ENCODE measurements at regions not wholly inside any gene's neighbourhood (a gene's known extent, or its start where the extent isn't known, plus 50 kb on each side); places are given as distances from the start of the nearest gene placed in this dataset.

DNA sequence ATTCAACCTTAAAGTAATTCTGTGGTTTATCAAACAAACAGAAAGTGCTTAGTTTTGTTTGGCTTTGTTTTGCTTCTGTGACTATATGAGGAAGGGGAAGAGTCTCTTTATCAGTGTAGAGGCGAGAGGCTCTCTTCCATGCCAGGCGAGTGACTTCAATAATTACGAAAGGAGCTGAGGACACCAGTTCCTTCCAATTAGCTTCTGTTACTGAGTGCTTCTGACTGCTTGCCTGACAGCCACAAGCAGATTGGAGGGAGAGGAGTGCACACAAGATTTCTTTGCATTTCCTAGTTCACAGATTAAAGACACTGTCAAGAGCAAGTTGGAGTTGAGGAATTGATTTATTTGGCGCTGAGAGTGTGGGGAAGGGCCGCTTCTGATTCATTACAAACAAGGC is 1484.5 kb upstream of the TENM4 start:
- Histone ChIP-seq H3K23me2 (ENCODE audit: low read depth, low read length) (no peaks in the 10 kb centered on the region), H2BK5ac (ENCODE audit: low read depth, low read length) (no peak overlapping the region), H3K27me3 (replicated peaks in 1 of 4; ENCODE audit: control insufficient read depth in 3 of 4, extremely low read depth in 1 of 4, insufficient read depth in 3 of 4, low read length in 3 of 4) (no peaks in the 10 kb centered on the region)
- TF ChIP-seq EGR1 (IDR thresholded peaks at IDR 0.05; ENCODE audit: borderline replicate concordance, low read depth, low read length) (no peak), HDAC6 (IDR thresholded peaks at IDR 0.05; ENCODE audit: low read depth, low read length) (no peak), CTBP2 (IDR thresholded peaks at IDR 0.05; ENCODE audit: borderline replicate concordance, insufficient read depth, insufficient read length, low read length) (no peak), CHD2 (IDR thresholded peaks at IDR 0.05; ENCODE audit: low read length) (no peak), KDM5A (IDR thresholded peaks at IDR 0.05; ENCODE audit: low read length) (no peak), SAP30 (IDR thresholded peaks at IDR 0.05; ENCODE audit: insufficient read depth, insufficient replicate concordance, low read length) (no peak), CBX8 (IDR thresholded peaks at IDR 0.05; ENCODE audit: borderline replicate concordance, low read depth, low read length) (no peak), TAF1 (IDR thresholded peaks at IDR 0.05; ENCODE audit: low read depth, low read length) (no peak), TAF7 (optimal IDR thresholded peaks at IDR 0.05; ENCODE audit: borderline replicate concordance, low read depth, low read length) (no peak), SP1 (IDR thresholded peaks at IDR 0.05; ENCODE audit: low read depth, low read length) (no peak), CBX5 (IDR thresholded peaks at IDR 0.05; ENCODE audit: low read depth, low read length) (no peak), POLR2AphosphoS5 (IDR thresholded peaks at IDR 0.05; ENCODE audit: low read depth, low read length) (no peak), KDM4A (IDR thresholded peaks at IDR 0.05; ENCODE audit: low read depth, low read length, severe bottlenecking) (no peak), CHD1 (IDR thresholded peaks at IDR 0.05; ENCODE audit: low read depth, low read length) (no peak), SIRT6 (IDR thresholded peaks at IDR 0.05; ENCODE audit: low read length) (no peak), SRF (IDR thresholded peaks at IDR 0.05; ENCODE audit: low read depth, low read length) (no peak), POLR2A (IDR thresholded peaks at IDR 0.05; ENCODE audit: control extremely low read depth in 1 of 2, low read depth in 2 of 2, low read length in 2 of 2) (no peak)

More for the DNA sequence above, 1484.5 kb upstream of the TENM4 start:
- Histone ChIP-seq H2BK12ac (ENCODE audit: low read depth, low read length) (no peak overlapping the region), H3K9me3 (ENCODE audit: insufficient read depth in 2 of 2, low read depth in 1 of 2, low read length in 1 of 2) (no peaks in the 10 kb centered on the region), H3K27ac (ENCODE audit: low read depth, low read length) (no peak overlapping the region), H4K8ac (ENCODE audit: extremely low read depth, insufficient read depth, low read length) (no peak overlapping the region), H3K4me2 (ENCODE audit: insufficient read depth in 1 of 2, low read depth in 2 of 2, low read length in 2 of 2) (no peak overlapping the region), H3K4me3 (ENCODE audit: extremely low read depth in 1 of 4, insufficient read depth in 2 of 4, low read depth in 3 of 4, low read length in 4 of 4) (no peak overlapping the region), H3K56ac (replicated peaks; ENCODE audit: insufficient read length, low read depth, low read length) (no peak overlapping the region), H2BK20ac (ENCODE audit: low read length) (no peak overlapping the region), H3K4ac (replicated peaks; ENCODE audit: insufficient read length, low read depth, low read length) (no peak overlapping the region), H2BK120ac (replicated peaks; ENCODE audit: low read depth, low read length) (no peak overlapping the region), H3K23ac (ENCODE audit: insufficient read length) (no peak overlapping the region), H2AK5ac (ENCODE audit: low read depth, low read length) (no peak overlapping the region), H4K20me1 (replicated peaks in 1 of 2; ENCODE audit: control insufficient read depth in 1 of 2, insufficient read depth in 2 of 2, low read length in 2 of 2) (no peaks in the 10 kb centered on the region), H2AFZ (ENCODE audit: low read length) (no peak overlapping the region), H4K5ac (ENCODE audit: insufficient read length, low read depth, low read length) (no peak overlapping the region), H3K79me2 (ENCODE audit: control insufficient read depth in 1 of 2, insufficient read depth in 2 of 2, low read length in 2 of 2) (no peaks in the 10 kb centered on the region), H3K36me3 (ENCODE audit: control insufficient read depth in 2 of 4, insufficient read depth in 4 of 4, low read length in 3 of 4) (no peaks in the 10 kb centered on the region), H3K14ac (ENCODE audit: insufficient read length) (no peak overlapping the region), H4K91ac (replicated peaks; ENCODE audit: insufficient read length, low read length) (no peak overlapping the region), H3K79me1 (ENCODE audit: low read depth, low read length) (no peaks in the 10 kb centered on the region), H2BK15ac (ENCODE audit: low read length) (no peak overlapping the region), H3K18ac (ENCODE audit: extremely low read depth, low read length) (no peak overlapping the region), H3K9ac (replicated peaks in 1 of 4; ENCODE audit: extremely low read depth in 1 of 4, low read depth in 3 of 4, low read length in 3 of 4) (no peak overlapping the region), H3K4me1 (replicated peaks in 1 of 4; ENCODE audit: control insufficient read depth in 3 of 4, insufficient read depth in 4 of 4, low read length in 3 of 4) (no peaks in the 10 kb centered on the region)
- CTCF ChIA-PET (ENCODE audit: partially characterized antibody), result interaction anchor here (1.0 kb wide), 2 partner anchors 15 to 75 kb away, joined by 3 read pairs; no protein-coding TSS in a partner anchor
- FAIRE-seq, result no peak
- POLR2A ChIA-PET (ENCODE audit: partially characterized antibody), result no interaction called here
- WGBS, 2 experiments (ENCODE audit: extremely low coverage in 1 of 2, insufficient coverage in 1 of 2, insufficient read length in 1 of 2, insufficient replicate concordance in 2 of 2, low coverage in 1 of 2, low lambda C conversion rate in 2 of 2, missing lambda C conversion rate in 1 of 2), result 93% methylated on average over 5 of the region's 5 CpGs; no CpG with 5 or more reads in 1 of the 2 experiments
- DNase-seq (ENCODE audit: low read depth in 1 of 2, low spot score in 2 of 2), result no peak

Data from H1 (cell line).